GM12878 (cell line): ENCODE measurements at regions not wholly inside any gene's neighbourhood (a gene's known extent, or its start where the extent isn't known, plus 50 kb on each side); places are given as distances from the start of the nearest gene placed in this dataset.

Source experiments
- ATAC-seq: fragments of 200-7000 bp; cut with Tn5 transposase; 3 replicates; pipeline ENCODE4 v1.9.1; 2020; ENCODE audit warnings: mild to moderate bottlenecking, moderate library complexity
- BruUV-seq: library from RNA; stranded (reverse); fragments of 400-500 nt; replicated peaks from 2 replicates; lab custom pipeline; 2021; lab: Mats Ljungman, UMichigan
- CTCF ChIA-PET: fragments of 300-600 bp; sonication (Branson Sonifier 250); formaldehyde crosslinking; extraction: SDS; loops from one replicate; lab custom pipeline; 2021; ENCODE audit warnings: inconsistent platforms; lab: Yijun Ruan, JAX
- POLR2A ChIA-PET: fragments of 350-600 bp; formaldehyde crosslinking; extraction: SDS; loops from one replicate; lab custom pipeline; 2021; ENCODE audit warnings: inconsistent platforms; lab: Charles Lee
- RAD21 ChIA-PET: fragments of 300-600 bp; sonication (Branson Sonifier 250); formaldehyde crosslinking; loops from one replicate; lab custom pipeline; 2023; ENCODE audit warnings: antibody characterized with exemption; ENCODE audit not compliant: unreplicated experiment; lab: Charles Lee
- SMC1A ChIA-PET: fragments of 300-600 bp; sonication (Branson Sonifier 250); formaldehyde crosslinking; loops from one replicate; lab custom pipeline; 2023; ENCODE audit not compliant: unreplicated experiment, uncharacterized antibody; lab: Charles Lee
- DNase-seq: peaks from one replicate; pipeline ENCODE4 v3.0.0-alpha.2; 2011; ENCODE audit warnings: low read depth, low spot score
- FAIRE-seq: peaks from 3 replicates; lab custom pipeline; 2011; peaks lifted over from hg19 to GRCh38; lab: Jason Lieb, UNC
- H2AFZ ChIP-seq: 2 replicates; pipeline ENCODE4 v1.6.0; 2011; ENCODE audit warnings: low read depth, low read length, control low read depth; ENCODE audit not compliant: control insufficient read depth
- H3K27ac ChIP-seq: 2 replicates; pipeline ENCODE4 v1.5.1; 2011; ENCODE audit warnings: control low read depth; ENCODE audit not compliant: control insufficient read depth, insufficient read depth
- H3K27me3 ChIP-seq, 2 experiments: replicated peaks in 1 of 2; 2 replicates each; pipeline versions ENCODE4 v1.6.0 to v1.6.1; 2011; ENCODE audit warnings: low read length in 1 of 2; ENCODE audit not compliant: control insufficient read depth in 2 of 2, insufficient read depth in 2 of 2
- H3K36me3 ChIP-seq, 2 experiments: 2 replicates each; pipeline ENCODE4 v1.5.1; 2011; ENCODE audit warnings: low read length in 1 of 2; ENCODE audit not compliant: control insufficient read depth in 2 of 2, insufficient read depth in 2 of 2
- H3K4me1 ChIP-seq: 2 replicates; pipeline ENCODE4 v1.6.1; 2011; ENCODE audit warnings: mild to moderate bottlenecking, low read length, moderate library complexity, mixed read lengths; ENCODE audit not compliant: control insufficient read depth, insufficient read depth
- H3K4me2 ChIP-seq: 2 replicates; pipeline ENCODE4 v1.6.0; 2011; ENCODE audit warnings: control low read depth; ENCODE audit not compliant: control insufficient read depth, insufficient read depth
- H3K4me3 ChIP-seq: fragments of 200-600 bp; sonication (generic); 2 replicates; pipeline ENCODE4 v1.5.1; 2016
- H3K79me2 ChIP-seq: 2 replicates; pipeline ENCODE4 v1.6.0; 2011; ENCODE audit warnings: low read length; ENCODE audit not compliant: control insufficient read depth, insufficient read depth
- H3K9ac ChIP-seq: 2 replicates; pipeline ENCODE4 v1.8.0; 2011; ENCODE audit warnings: low read length, control low read depth, mixed read lengths; ENCODE audit not compliant: control insufficient read depth, insufficient read depth
- H3K9me3 ChIP-seq: replicated peaks from 3 replicates; pipeline ENCODE4 v1.5.1; 2011; ENCODE audit warnings: mild to moderate bottlenecking, low read length; ENCODE audit not compliant: control insufficient read depth, insufficient read depth
- H4K20me1 ChIP-seq: 2 replicates; pipeline ENCODE4 v1.6.0; 2011; ENCODE audit not compliant: control insufficient read depth, insufficient read depth
- BHLHE40 ChIP-seq, 2 experiments: fragments of 450-650 bp in 1 of 2; IDR thresholded peaks; 2 replicates each; pipeline ENCODE4 v1.6.1; 2011 to 2017; ENCODE audit warnings: low read depth in 2 of 2, borderline replicate concordance in 1 of 2, improper control_type of control experiment in 1 of 2, low read length in 1 of 2, mild to moderate bottlenecking in 1 of 2
- ETV6 ChIP-seq, 2 experiments: fragments of 450-650 bp in 1 of 2; IDR thresholded peaks in 1 of 2; conservative IDR thresholded peaks in 1 of 2; 2 replicates each; pipeline ENCODE4 v1.6.1; 2014; ENCODE audit warnings: antibody characterized with exemption in 1 of 2, borderline replicate concordance in 1 of 2, low read depth in 1 of 2, mild to moderate bottlenecking in 1 of 2, moderate library complexity in 1 of 2
- SUZ12 ChIP-seq: fragments of 200-600 bp; sonication (generic); IDR thresholded peaks from one replicate; pipeline ENCODE4 v1.6.1; 2018; ENCODE audit warnings: antibody characterized with exemption, mild to moderate bottlenecking; ENCODE audit not compliant: unreplicated experiment
- TARDBP ChIP-seq: IDR thresholded peaks from 2 replicates; pipeline ENCODE4 v1.6.1; 2016; ENCODE audit warnings: borderline replicate concordance
- ZNF217 ChIP-seq: fragments of 450-650 bp; IDR thresholded peaks from 2 replicates; pipeline ENCODE4 v1.6.1; 2017; ENCODE audit warnings: antibody characterized with exemption, mild to moderate bottlenecking
- WGBS: methylation state at CpG from one replicate; pipeline ENCODE4 v1.1.6; 2016; ENCODE audit warnings: low lambda C conversion rate; ENCODE audit not compliant: insufficient replicate concordance, insufficient coverage; ENCODE audit errors: missing lambda C conversion rate; 5-methylcytosine and 5-hydroxymethylcytosine counted together
- in situ Hi-C: fragments of 300-500 bp; cut with MboI; formaldehyde crosslinking; loops from 9 replicates; pipeline ENCODE4 v1.14.3; 2018; ENCODE audit warnings: mixed read lengths
- intact Hi-C: fragments of 100-400 bp; cut with micrococcal nuclease; formaldehyde crosslinking; loops from one replicate; pipeline ENCODE4 v1.14.2; 2022; ENCODE audit not compliant: unreplicated experiment
- TF ChIP-seq, protein P1 (sequence below): fragments of 450-650 bp; formaldehyde crosslinking; IDR thresholded peaks from 2 replicates; pipeline ENCODE4 v1.5.0; 2022; ENCODE audit warnings: mild to moderate bottlenecking, missing genetic modification characterization

DNA sequence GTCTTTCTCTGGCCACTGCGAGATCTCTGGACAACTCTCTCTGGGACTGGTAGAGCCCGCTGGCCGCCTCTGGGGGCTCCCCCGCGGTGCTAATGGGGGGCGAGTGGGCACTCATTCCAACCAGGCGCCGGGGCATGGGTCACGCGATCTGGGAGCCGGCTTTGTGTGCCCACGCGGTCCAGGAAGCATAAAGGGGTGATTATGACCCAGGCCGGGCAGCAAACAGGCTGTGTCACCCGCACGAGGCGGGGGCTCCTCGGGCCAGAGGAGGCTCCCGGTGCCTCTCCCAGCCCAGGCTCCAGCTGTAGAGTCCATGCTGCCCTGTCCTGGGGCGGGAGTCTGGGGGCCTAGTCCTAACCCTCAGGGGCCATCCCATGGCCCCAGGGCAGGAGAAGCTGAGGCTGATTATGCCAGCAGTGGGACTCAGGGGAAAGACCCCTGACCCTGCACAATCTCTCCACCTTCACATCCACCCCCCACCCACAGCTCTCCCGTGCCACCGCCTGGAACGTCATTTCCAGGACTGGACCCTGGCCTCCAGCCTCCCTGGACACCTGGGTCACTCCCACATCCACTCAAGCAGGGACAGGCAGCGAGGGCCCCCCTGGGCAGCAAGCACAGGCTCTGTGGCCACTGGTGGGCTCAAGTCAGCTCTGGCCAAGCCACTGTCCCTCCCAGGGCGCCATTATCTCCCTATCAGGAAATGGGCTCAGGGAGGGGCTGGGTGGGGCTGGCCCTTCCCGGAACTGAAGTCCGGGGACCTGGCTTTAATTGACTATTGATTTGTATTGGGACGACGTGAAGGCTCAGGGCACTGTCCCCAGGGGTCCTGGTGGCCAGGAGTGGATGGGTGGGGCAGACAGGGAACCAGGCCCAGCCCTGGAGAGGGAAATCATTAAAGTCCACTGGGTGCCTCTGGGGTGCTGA lies 50.0 kb downstream of the PTPRS start:
- peaks cover 0 to 4% of the 10 kb centered on the region in 2 experiments; a peak in 2 of 4 replicates for H3K27me3 ChIP-seq
- CTCF ChIA-PET: interaction anchor here (0.9 kb wide), 1 partner anchor 14 kb away, joined by 4 read pairs; no protein-coding TSS in a partner anchor

More for the DNA sequence above, 50.0 kb downstream of the PTPRS start:
- in situ Hi-C loops (no loop called here), intact Hi-C loops (no loop called here)
- no TSS peak for BruUV-seq
- no peak overlapping the region for H3K4me2 ChIP-seq
- WGBS: 56% methylated on average over 29 of the region's 29 CpGs
- no peak for FAIRE-seq
- H3K4me3 ChIP-seq: no peak overlapping the region
- SMC1A ChIA-PET: interaction anchor here (0.8 to 2.1 kb wide), 2 partner anchors 13 to 31 kb away, joined by 3 to 11 read pairs; no protein-coding TSS in a partner anchor
- TF ChIP-seq ETV6 (conservative IDR thresholded peaks at IDR 0.05 in 1 of 2, IDR thresholded peaks at IDR 0.05 in 1 of 2; ENCODE audit: borderline replicate concordance in 1 of 2, low read depth in 1 of 2) (no peak), BHLHE40 (IDR thresholded peaks at IDR 0.05; ENCODE audit: borderline replicate concordance in 1 of 2, low read depth in 2 of 2, low read length in 1 of 2) (no peak), SUZ12 (no peak), TARDBP (no peak), ZNF217 (no peak)
- TF ChIP-seq, protein P1, sequence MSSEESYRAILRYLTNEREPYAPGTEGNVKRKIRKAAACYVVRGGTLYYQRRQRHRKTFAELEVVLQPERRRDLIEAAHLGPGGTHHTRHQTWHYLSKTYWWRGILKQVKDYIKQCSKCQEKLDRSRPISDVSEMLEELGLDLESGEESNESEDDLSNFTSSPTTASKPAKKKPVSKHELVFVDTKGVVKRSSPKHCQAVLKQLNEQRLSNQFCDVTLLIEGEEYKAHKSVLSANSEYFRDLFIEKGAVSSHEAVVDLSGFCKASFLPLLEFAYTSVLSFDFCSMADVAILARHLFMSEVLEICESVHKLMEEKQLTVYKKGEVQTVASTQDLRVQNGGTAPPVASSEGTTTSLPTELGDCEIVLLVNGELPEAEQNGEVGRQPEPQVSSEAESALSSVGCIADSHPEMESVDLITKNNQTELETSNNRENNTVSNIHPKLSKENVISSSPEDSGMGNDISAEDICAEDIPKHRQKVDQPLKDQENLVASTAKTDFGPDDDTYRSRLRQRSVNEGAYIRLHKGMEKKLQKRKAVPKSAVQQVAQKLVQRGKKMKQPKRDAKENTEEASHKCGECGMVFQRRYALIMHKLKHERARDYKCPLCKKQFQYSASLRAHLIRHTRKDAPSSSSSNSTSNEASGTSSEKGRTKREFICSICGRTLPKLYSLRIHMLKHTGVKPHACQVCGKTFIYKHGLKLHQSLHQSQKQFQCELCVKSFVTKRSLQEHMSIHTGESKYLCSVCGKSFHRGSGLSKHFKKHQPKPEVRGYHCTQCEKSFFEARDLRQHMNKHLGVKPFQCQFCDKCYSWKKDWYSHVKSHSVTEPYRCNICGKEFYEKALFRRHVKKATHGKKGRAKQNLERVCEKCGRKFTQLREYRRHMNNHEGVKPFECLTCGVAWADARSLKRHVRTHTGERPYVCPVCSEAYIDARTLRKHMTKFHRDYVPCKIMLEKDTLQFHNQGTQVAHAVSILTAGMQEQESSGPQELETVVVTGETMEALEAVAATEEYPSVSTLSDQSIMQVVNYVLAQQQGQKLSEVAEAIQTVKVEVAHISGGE (CRISPR knock-in tag): no peak
- no peak for DNase-seq
- peaks cover 24% of the 10 kb centered on the region for H3K4me1 ChIP-seq
- no peak overlapping the region for H3K9ac ChIP-seq
- peaks cover 2% of the 10 kb centered on the region; the same call in 1 of the 2 replicates for H4K20me1 ChIP-seq
- H3K36me3 ChIP-seq: peaks cover 0 to 2% of the 10 kb centered on the region in 2 experiments; a peak in 1 of 4 replicates
- no peak overlapping the region for H2AFZ ChIP-seq
- H3K27ac ChIP-seq: no peak overlapping the region
- RAD21 ChIA-PET: no interaction called here
- no peak for ATAC-seq
- POLR2A ChIA-PET: no interaction called here
- no peaks in the 10 kb centered on the region; the same call in 2 of the 3 replicates for H3K9me3 ChIP-seq
- H3K79me2 ChIP-seq: no peaks in the 10 kb centered on the region
